ENCODE measurements at regions not wholly inside any gene's neighbourhood (a gene's known extent, or its start where the extent isn't known, plus 50 kb on each side); places are given as distances from the start of the nearest gene placed in this dataset.
"Not testable (repeated sequence)": the region's sequence is repeated elsewhere in the genome, so short reads cannot be mapped to it uniquely, and the experiment has no call there.

DNA sequence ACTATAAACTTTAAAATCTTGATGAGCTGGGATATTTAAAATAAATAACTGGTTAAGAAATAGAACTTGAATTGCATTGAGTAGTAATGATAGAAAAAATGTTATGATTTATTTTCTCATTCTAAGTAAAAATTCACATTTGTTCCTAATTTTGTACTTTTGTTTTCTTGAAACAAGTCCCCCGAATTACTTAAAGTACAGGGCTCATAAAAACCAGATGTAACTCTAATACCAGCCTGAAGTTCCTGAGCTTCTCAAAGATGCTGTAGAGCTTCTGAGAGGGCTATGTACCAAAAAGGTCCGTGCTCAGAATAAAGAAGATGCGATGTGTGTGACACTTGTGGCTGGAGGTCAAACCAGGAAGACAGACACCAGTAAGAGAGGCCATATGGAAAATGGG is 116.1 kb upstream of the TACR1 start:
- no peak for DNase-seq
- Histone ChIP-seq H3K36me3 (no peaks in the 10 kb centered on the region), H3K27me3 (no peaks in the 10 kb centered on the region), H3K4me3 (no peak overlapping the region), H3K9me3 (no peaks in the 10 kb centered on the region)

DNA sequence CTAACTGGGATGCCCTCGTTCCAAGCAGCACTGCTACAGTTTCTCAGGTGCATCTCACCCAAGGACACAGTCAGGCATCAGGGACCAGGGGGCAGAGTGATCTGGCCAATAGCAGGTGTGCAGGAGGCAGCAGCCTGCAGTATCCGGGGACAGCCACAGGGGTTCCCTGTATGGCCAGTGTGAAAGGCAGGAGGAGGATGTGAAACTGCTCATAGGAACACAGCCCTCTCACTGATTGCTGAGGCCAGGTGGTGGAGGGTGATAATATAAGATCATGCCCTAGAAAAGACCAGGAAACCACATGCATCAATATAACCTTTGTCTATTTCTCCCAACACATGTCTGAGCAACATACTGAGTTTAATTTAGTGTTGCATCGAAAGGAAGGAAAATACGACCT is 112.7 kb upstream of the TACR1 start:
- Histone ChIP-seq H3K4me3 (no peak overlapping the region), H3K36me3 (no peaks in the 10 kb centered on the region), H3K27me3 (no peaks in the 10 kb centered on the region), H3K9me3 (no peaks in the 10 kb centered on the region)
- no peak for DNase-seq

DNA sequence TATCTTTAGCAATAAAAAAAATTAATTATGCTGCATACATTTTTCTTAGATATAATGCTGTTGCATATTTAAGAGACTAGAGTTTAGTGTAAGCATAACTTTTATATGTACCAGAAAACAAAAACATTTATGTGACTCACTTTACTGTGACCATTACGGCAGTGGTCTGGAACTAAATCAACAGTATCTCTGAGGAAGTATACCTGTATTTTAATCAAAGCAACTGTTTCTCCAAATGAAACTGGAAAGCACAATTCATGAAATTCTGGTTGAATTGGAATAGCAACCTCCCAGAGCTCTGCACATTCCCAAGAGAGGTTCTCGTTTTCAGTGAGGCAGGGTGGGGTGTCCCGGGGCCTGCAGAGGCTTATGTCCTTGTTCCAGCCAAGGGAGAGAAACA is 112.2 kb upstream of the TACR1 start:
- DNase-seq = no peak
- no peaks in the 10 kb centered on the region for H3K27me3 ChIP-seq

DNA sequence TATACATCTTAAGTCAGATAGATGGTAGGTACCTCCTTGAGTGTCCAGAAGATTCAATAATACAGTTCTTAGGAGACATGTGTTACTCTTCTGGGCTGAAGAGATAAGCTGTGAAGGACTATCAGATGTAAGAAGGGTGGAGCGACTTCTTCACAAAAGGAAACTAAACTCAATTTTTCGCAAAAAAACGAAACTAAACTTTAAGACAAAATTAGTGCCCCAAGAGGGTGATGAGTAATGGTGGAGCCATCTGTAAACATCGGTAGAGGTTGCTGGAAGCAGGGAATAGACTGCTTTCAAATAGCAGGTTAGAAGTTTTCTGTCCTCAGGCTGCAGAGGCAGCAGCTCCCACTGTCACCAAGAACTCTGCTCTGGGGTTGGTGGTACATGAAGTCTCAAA is 111.6 kb upstream of the TACR1 start:
- H3K4me3 ChIP-seq = peak overlapping the region; percentile 32
- H3K27me3 ChIP-seq = no peaks in the 10 kb centered on the region
- DNase-seq = peak; percentile 26
- no peaks in the 10 kb centered on the region for H3K36me3 ChIP-seq
- H3K9me3 ChIP-seq = no peaks in the 10 kb centered on the region

More for the DNA sequence above, 112.2 kb upstream of the TACR1 start:
- no peaks in the 10 kb centered on the region for H3K36me3 ChIP-seq
- H3K4me3 ChIP-seq = no peak overlapping the region
- no peaks in the 10 kb centered on the region for H3K9me3 ChIP-seq

DNA sequence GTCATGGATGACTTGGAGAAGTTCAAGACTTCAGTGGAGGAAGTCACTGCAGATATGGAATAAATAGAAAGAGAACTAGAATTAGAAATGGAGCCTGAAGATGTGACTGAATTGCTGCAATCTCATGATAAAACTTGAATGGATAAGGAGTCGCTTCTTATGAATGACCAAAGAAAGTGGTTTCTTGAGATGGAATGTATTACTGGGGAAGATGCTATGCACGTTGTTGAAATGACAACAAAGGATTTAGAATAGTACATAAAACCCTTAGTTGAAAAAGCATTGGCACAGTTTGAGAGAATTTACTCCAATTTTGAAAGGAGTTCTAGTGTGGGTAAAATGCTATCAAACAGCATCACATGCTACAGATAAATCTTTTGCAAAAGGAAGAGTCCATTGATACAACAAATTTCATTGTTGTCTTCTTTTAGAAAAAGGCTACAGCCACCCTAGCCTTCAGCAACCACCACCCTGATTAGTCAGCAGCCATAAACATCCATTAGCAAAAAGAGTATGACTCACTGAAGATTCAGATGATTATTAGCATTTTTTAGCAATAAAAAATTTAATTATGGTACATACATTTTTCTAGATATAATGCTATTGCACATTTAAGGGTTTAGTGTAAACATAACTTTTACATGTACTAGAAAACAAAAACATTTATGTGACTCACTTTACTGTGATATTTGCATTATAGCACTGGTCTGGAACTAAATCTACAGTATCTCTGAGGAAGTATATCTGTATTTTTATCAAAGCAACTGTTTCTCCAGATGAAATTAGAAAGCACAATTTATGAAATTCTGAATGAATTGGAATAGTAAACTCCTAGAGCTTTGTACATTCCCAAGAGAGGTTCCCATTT is 110.5 kb upstream of the TACR1 start:
- Histone ChIP-seq H3K4me3 (no peak overlapping the region), H3K36me3 (no peaks in the 10 kb centered on the region), H3K27me3 (no peaks in the 10 kb centered on the region), H3K9me3 (no peaks in the 10 kb centered on the region)
- DNase-seq = peak; percentile 28

DNA sequence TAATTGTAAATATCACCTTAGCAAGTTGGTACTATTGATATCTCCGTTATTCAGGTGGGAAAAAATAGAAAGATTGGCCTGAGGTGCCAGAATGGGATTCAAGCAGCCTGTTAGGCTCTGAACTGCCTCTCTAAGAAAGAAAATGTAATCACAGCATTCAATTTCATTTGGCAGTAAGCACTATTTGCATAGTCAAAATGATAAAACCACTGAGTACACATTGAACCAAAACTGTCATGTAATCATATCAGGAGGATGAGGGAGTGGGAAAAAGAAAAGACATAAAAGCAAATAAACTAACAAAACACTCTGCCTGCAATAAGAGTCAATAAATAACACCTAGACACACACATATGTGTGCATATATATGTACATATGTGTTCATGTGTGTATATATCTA is 103.9 kb upstream of the TACR1 start:
- Histone ChIP-seq H3K9me3 (0 out of 2 replicates have a peak, but pooled peaks cover 2% of the 10 kb centered on the region), H3K27me3 (no peaks in the 10 kb centered on the region), H3K36me3 (no peaks in the 10 kb centered on the region), H3K4me3 (no peak overlapping the region)
- DNase-seq = no peak

DNA sequence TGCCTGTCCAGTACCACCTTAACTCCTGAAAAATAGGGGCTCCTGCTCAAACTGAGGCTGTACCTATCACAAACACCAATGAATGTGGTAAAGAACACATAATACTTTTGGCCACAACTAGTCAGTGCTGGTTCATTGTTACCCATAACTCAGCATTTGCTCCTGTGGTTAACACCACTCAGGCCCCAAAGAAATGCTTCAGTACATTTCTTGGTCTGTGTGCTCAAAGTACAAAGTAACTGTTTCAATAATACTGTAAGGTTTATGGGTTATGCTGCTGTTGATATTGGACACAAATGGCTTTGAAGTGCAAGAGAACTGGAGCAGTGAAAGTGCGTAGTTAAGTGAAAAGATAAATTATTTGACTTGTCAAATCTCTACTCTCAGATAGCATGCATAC is 95.0 kb upstream of the TACR1 start:
- DNase-seq = no peak
- H3K36me3 ChIP-seq = no peaks in the 10 kb centered on the region
- no peak overlapping the region for H3K4me3 ChIP-seq
- H3K9me3 ChIP-seq = no peaks in the 10 kb centered on the region
- no peaks in the 10 kb centered on the region for H3K27me3 ChIP-seq

DNA sequence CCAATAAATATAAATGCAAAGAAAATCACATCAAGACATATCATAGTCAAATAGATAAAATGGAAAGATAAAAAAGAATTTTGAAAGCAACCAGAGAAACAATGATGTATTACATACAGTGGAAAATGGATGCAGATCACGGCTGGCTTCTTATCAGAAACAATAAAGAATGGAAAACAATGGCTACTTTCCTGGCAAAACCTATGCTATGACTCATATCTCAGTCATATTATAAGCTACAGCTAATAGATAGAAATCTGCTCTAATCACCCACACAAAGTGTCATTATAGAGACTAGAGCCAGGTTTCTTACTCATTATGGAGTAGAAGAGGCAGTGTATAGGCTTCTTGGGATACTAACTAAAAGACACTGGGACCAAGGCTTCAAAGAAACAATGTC is 93.5 kb upstream of the TACR1 start:
- Histone ChIP-seq H3K27me3 (no peaks in the 10 kb centered on the region), H3K4me3 (no peak overlapping the region), H3K36me3 (no peaks in the 10 kb centered on the region), H3K9me3 (no peaks in the 10 kb centered on the region)
- DNase-seq = no peak

DNA sequence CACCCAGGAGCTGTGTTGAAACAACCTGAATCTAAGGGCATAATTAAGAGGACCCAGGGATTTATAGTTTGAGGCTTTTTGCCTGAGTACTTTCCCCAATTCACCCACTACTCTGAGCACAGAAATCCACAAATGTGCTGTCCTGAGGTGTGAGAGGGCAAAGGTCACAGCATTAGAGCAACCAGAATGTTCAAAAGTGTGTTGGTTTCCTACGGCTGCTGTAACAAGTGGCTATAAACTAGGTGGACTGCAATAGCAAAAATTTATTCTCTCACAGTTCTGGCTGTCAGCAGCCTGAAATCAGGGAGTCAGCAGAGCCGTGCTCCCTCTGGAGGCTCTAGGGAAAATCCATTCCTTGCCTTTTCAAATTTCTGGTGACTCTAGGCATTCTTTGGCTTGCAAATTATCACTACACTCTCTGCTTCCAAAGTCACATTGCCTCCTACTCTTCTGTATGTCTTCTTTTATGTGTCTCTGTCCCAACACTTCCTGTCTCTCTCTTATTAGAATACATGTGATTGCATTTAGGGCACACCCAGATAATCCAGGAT is 91.4 kb upstream of the TACR1 start:
- Histone ChIP-seq H3K27me3 (no peaks in the 10 kb centered on the region), H3K9me3 (no peaks in the 10 kb centered on the region; the same call in 1 of the 2 replicates), H3K4me3 (no peak overlapping the region), H3K36me3 (no peaks in the 10 kb centered on the region)
- no peak for DNase-seq

DNA sequence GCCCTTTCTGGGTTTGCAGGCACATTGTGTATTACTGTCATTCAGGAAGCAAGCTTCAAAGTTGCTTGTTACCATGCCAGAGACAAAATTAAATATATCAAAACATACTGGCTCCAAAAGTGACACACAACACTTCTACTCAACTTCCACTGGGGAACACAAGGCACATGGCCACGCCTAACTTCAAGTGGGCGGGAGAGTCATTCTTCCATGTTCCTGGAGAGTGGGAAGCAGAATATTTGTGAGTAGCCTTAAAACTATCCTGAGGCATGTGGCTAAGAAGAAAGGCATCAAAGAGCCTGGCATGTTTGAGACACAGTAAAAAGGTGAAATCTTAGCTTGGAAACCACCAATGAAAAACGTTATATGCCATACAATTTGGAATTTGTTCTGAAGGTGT is 90.5 kb upstream of the TACR1 start:
- Histone ChIP-seq H3K9me3 (no peaks in the 10 kb centered on the region; the same call in 1 of the 2 replicates), H3K27me3 (no peaks in the 10 kb centered on the region)
- peak; percentile 64 for DNase-seq

DNA sequence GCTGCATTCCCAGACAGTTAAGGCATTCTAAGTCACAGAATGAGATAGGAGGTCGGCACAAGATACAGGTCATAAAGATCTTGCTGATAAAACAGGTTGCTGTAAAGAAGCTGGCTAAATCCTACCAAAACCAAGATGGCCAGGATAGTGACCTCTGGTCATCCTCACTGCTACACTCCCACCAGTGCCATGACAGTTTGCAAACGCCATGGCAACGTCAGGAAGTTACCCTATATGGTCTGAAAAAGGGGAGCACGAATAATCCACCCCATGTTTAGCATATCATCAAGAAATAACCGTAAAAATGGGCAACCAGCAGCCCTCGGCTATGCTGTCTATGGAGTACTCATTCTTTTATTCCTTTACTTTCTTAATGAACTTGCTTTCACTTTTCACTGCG is 89.9 kb upstream of the TACR1 start:
- H3K9me3 ChIP-seq, H3K27me3 ChIP-seq, DNase-seq, H3K4me3 ChIP-seq, H3K36me3 ChIP-seq: not testable (repeated sequence)

More for the DNA sequence above, 90.5 kb upstream of the TACR1 start:
- Histone ChIP-seq H3K4me3 (no peak overlapping the region), H3K36me3 (no peaks in the 10 kb centered on the region)

DNA sequence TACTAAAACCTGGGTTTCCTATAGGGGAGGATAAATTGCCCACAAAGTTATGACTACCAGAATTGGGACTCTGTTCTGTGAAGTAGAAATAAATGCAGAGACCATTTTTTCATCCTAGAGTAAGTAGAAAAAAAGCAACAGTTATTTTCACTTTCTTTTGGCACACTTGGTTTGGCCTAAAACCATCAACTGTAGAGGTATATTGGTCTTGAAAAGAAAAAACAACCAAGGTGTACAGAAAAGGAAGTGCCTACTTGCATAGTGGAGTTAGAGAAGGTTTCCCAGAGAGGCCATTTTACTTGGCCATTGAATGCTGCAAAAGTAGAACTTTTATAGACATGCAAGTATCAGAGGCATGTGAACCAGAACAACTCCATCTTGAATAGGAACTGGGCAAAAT is 89.4 kb upstream of the TACR1 start:
- Histone ChIP-seq H3K4me3 (no peak overlapping the region), H3K27me3 (no peaks in the 10 kb centered on the region), H3K36me3 (no peaks in the 10 kb centered on the region), H3K9me3 (no peaks in the 10 kb centered on the region; the same call in 1 of the 2 replicates)
- no peak for DNase-seq

DNA sequence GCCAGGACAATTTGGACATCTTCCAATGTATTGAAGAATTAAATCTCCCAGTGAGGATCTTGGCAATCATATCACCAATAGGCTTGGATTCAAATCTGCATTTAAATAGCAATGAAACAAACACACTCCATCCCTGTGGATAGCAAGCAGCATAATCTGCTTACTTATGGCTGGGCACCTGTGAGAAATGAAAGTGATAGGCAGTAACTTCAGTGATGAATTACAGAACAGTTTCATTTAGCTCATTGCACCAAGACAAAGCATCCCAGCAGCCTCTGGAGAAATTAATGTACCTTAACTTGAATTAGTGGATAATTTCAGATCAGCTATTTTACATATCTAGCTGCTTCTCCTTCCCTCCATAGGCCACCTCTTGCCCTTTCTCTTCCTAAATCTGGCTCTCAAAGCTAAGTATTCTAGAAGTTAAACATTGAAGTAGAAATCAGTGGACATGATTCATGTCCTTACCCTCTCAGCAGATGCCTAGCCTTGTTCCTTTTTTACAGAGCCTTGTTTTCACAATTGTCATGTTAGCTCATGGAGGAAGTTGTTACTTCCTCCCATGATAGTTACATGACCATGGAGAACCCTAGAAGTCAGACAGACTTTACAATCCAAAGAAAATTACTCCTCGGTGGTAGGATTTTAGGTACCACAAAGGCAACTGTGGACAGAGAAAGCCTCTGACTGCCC is 88.5 kb upstream of the TACR1 start:
- no peaks in the 10 kb centered on the region for H3K36me3 ChIP-seq
- H3K4me3 ChIP-seq = no peak overlapping the region
- H3K27me3 ChIP-seq = no peaks in the 10 kb centered on the region
- no peak for DNase-seq
- H3K9me3 ChIP-seq = no peaks in the 10 kb centered on the region; the same call in 1 of the 2 replicates

DNA sequence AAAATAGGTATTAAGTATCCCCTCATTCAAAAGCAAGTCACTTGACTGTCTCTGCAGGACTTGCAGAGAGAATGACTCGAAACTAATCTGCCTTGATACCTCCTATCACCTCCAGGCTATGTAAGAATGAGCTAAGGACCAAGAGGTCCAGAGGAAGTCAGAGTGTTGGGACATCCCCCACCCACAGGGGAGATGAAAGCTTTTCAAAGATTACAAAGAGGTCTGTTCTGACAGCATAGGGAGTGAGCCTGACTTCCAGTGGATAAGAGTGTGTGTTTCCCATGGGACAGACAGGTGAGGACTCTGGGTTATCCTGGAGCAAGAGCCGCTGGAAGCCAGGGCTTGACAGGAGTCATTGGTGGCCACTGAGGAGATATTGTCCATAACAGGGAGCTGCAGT is 85.0 kb upstream of the TACR1 start:
- no peak for DNase-seq
- Histone ChIP-seq H3K9me3 (no peaks in the 10 kb centered on the region; the same call in 1 of the 2 replicates), H3K4me3 (no peak overlapping the region), H3K27me3 (no peaks in the 10 kb centered on the region), H3K36me3 (no peaks in the 10 kb centered on the region)

DNA sequence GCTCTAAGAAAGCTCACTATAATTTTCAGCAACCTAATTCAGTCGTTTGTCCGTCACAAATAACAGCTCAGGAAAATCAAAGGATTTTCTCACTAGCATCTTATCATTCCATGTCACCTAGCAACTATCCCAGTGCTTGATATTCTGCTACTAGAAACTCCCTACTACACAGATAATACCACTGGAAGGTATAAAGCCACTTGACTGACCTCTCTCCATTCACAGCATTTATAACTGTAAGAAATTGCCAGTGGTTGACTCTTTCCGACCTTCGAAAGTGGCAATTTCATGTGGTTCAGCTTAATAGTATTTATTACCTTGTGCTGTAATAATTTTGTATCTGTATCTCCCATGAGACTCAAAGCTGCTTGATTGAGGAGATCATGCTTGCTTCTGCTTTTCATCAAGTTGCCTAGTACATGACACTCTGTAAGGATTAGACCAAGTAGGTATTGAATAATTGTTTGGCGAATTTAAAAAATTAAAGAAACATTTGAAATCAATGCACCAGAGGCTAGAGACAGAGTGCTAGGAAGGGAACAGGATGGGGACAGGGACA is 79.6 kb upstream of the TACR1 start:
- H3K36me3 ChIP-seq = no peaks in the 10 kb centered on the region
- no peaks in the 10 kb centered on the region for H3K27me3 ChIP-seq
- H3K9me3 ChIP-seq = no peaks in the 10 kb centered on the region
- no peak for DNase-seq
- no peak overlapping the region for H3K4me3 ChIP-seq

DNA sequence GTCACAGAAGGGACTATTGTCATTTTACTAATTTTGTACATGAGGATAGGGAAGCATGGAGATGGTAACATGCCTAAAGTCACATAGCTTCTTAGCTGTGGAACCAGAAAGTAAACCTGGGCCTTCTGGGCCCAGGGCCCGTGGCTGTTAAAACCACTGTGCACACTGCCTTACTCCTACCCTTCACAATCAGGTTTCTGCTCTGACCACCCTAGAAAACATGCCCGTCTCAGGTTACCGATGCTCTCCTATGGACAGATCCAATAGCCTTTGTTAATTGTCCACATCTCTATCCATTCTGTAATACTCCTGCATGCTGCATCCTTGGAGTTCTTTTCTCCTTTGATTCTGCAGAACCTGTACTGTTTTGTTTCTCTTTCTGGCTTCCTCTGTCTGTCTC is 79.0 kb upstream of the TACR1 start:
- Histone ChIP-seq H3K36me3 (no peaks in the 10 kb centered on the region), H3K4me3 (no peak overlapping the region), H3K9me3 (no peaks in the 10 kb centered on the region), H3K27me3 (no peaks in the 10 kb centered on the region)
- no peak for DNase-seq

DNA sequence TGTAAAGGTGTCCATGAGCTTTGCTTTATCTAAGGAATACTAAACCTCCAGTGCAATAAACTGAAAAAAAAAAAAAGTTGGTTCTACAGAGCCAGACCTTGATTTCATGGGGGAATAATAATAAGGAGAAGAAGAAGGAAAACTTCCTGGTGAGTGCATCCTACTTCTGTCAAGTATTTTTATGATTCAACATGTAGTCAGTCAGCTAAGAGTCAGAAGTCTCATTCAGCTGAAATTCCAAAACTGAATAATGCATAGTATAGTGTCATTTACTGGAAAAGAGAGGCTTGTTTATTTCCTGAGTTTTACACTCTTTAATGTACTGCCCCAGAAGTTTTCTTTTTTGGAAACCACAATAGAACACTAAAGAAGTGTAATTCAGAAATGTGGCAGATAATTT is 77.8 kb upstream of the TACR1 start:
- Histone ChIP-seq H3K36me3 (no peaks in the 10 kb centered on the region), H3K27me3 (no peaks in the 10 kb centered on the region), H3K9me3 (no peaks in the 10 kb centered on the region), H3K4me3 (no peak overlapping the region)
- no peak for DNase-seq

Measured in MG63 (cell line).